ENCODE measurements at regions not wholly inside any gene's neighbourhood (a gene's known extent, or its start where the extent isn't known, plus 50 kb on each side); places are given as distances from the start of the nearest gene placed in this dataset.
"Not testable (repeated sequence)": the region's sequence is repeated elsewhere in the genome, so short reads cannot be mapped to it uniquely, and the experiment has no call there.

DNA sequence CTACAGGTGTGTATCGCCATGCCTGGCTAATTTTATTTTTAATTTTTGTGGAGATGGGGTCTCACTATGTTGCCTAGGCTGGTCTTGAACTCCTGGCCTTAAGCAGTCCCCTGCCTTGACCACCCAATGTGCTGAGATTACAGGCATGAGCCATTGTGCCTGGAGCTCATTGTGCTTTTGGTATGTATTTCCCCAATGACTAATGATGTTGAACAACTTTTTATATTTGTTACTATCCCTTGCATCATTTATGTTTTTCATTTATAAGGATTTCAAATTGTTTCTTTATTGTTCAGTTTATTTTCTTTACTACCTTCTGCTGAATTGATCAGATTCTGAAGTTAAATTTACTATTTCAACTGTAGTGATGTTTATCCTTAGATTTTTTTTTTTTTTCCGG lies 199.7 kb downstream of the CEP135 start:
- DNase-seq (ENCODE audit: low read depth in 1 of 2, low spot score in 1 of 2), result no peak

DNA sequence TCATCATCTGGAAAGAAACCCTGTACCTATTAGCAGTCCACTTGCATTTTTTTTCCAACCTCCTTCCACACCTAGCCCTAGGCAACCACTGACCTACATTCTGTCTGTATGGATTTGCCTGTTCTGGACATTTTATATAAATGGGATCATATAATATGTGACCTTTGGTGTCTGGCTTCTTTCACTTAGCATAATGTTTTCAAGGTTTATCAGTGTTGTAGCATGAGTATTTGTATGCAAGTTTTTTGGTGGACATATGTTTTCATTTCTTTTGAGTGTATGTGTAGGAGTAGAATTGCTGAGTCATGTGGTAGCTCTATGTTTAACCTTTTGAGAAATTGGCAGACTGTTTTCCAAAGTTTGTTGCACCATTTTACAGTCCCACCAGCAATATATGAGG lies 198.6 kb downstream of the CEP135 start:
- DNase-seq (ENCODE audit: low read depth in 1 of 2, low spot score in 1 of 2), result no peak

DNA sequence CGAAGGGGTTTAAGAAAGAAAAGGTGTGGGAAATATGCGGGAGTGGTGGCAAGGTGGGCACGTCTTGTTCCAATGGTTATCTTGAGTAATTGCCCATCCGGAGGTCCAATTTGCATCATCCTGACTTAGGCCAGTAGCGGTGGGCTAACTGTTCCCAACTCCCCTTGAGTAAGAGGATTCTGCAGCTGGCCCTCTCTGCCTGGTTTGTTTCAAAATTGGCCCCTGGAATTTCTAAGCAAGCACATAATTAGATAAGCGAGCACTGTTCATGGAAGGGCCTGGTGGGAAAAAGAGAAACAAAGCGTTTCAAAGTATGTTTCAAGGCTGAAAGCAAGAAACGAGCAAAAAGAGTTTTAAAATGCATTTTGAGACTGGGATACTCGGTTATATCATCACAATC lies 198.2 kb downstream of the CEP135 start:
- no peak for DNase-seq (ENCODE audit: low read depth in 1 of 2, low spot score in 1 of 2)

DNA sequence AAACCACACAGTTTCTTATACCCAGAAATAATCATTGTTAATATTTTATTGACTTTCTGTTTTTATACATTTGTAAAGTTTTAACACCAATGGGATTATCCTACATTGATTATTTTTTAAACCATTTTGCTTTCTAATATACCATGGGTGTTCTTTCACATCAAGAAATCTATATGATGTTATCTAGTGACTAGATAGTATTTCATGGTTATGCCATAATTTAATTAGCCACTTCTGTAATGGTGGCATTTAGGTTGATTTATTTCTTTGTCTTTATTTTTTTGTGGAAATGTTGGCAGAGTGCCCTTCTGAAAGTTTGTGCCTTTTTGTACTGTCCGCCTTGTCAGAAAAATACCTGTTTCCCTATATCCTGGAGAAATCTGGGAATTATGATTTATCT lies 193.3 kb downstream of the CEP135 start:
- no peak for DNase-seq (ENCODE audit: low read depth in 1 of 2, low spot score in 1 of 2)

DNA sequence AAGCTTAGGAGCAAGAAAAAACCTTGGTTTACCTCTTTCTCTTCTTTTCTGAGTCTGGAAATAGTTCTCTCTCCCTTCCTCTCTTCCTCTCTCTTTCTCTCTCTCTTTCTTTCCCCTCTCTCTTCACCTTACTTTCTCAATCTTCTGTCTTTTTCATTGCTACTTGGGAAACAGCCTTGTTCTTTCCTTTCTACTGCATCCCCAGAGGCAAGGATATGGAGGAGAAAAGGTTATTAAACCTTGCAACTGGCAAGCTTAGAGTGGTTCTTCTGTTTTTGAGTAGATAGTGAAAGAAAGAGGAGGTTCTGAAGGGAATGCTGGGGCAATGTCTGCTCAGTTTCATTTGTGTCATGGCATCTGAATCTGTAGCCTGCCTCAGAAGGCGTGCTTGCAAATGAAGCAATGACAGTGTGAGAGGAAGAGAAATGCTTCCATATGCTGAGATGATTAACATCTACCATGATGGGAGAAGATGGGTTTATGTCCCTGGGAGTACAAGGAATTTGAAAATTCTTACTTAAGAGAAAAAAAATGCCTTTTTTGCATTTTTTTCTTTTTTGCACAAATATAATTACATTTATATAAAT lies 190.6 kb downstream of the CEP135 start:
- no peak for DNase-seq (ENCODE audit: low read depth in 1 of 2, low spot score in 1 of 2)

DNA sequence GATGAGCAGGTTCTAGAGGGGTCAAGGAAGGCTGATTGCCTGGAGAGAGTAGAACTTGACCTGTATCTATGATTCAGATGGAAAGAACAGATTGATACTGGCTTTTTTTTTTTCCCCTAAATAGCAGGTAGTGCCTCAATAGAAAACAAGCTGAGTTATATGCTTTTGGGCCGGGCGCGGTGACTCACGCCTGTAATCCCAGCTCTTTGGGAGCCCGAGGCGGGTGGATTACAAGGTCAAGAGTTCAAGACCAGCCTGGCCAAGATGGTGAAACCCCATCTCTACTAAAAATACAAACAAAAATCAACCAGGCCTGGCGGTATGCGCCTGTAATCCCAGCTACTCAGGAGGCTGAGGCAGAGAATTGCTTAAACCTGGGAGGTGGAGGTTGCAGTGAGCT lies 186.1 kb downstream of the CEP135 start:
- DNase-seq (ENCODE audit: low read depth in 1 of 2, low spot score in 1 of 2), result not testable (repeated sequence)

DNA sequence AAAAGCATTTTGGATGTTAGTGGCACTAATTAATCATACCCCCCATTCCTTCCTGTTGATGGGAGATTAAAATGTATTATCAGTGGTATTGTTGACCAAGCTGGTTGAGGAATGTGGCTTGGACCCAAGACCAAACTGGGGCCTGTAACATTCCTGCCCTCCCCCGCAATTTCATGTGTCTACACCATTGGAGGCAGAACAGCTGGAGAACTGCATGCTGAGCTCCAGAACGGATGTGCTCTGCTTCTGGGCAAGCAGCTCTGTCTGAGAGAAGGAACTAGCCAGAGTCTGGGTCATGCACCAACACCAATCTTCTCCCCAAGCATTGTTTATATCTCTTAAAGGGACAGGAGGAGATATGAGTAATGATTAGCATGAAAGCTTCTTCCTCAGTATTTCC lies 185.5 kb downstream of the CEP135 start:
- DNase-seq (ENCODE audit: low read depth in 1 of 2, low spot score in 1 of 2), result no peak

DNA sequence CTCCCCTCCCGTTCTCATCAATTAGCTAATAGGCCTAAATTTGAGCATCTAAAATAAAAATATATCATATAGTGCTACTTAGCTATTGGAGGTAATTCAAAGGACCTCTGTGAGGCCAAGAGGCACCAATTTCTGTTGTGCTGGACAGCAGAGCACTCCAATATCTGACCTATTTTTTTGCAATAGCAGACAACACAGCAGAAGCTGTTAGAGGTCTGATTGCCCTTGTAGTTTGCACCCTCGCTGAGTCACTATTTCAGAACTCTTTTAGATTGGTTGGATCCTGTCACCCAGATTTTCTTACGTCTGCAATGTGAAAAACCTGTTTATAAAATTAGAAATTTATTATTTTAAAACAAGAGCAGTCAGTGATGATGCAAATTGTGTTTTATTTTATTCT lies 184.1 kb downstream of the CEP135 start:
- DNase-seq (ENCODE audit: low read depth in 1 of 2, low spot score in 1 of 2), result no peak

DNA sequence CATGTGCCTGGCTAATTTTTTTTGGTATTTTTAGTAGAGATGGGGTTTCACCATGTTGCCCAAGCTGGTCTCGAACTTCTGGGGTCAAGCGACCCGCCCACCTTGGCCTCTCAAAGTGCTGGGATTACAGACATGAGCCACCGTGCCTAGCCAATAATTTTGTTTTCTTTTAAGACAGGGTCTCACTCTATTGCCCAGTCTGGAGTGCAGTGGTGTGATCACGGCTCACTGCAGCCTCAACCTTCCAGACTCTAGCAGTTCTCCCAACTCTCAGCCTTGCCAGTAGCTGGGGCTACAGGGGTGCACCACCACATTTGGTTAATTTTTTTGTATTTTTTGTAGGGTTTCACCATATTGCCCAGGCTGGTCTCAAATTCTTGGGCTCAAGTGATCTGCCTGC lies 183.4 kb downstream of the CEP135 start:
- not testable (repeated sequence) for DNase-seq (ENCODE audit: low read depth in 1 of 2, low spot score in 1 of 2)

DNA sequence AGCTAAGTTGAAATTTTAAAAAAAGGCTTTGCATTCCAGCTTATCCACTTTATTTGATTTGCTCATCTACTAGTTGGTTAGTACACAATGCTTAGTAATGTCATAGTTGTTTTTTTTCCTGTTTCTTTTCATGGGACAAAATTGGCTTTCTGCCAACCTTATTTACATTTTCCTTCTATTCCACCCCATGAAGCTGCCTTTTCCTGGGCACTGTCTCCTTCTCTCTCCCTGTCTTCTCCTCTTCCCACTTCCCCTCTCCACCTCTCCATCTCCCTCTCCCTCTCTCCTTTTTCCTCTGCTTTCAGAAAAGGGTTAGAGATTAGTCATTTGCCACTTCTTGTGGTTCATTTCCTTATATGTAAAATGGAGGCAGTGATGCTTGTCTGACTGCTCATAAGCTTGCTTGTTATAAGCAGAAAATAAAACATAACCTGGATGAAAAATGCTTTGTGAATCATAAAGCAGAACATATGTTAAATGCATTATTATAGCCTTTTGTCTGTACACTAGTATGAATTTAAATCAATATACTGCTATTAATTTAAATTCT lies 181.9 kb downstream of the CEP135 start:
- DNase-seq (ENCODE audit: low read depth in 1 of 2, low spot score in 1 of 2), result no peak

DNA sequence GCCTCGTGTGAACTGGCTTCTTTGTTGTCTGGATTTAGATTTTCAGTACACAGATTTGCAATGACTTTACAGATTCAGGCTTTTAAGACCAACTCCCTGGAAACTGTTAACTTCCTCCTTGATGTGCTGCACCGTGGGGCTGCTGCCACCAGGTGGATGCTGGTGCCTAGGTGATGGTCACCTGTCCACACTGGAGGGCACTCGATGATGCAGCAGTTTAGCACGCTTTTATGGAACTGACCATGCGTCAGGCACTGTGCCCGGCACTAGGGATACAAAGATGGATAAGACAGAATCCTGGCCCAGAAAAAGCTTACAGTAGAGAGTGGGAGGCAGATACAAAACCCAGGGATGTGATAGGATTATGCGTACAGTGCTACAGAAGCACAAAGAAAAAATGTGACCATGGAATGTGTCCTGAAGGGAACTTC lies 180.7 kb downstream of the CEP135 start:
- no peak for DNase-seq (ENCODE audit: low read depth in 1 of 2, low spot score in 1 of 2)

DNA sequence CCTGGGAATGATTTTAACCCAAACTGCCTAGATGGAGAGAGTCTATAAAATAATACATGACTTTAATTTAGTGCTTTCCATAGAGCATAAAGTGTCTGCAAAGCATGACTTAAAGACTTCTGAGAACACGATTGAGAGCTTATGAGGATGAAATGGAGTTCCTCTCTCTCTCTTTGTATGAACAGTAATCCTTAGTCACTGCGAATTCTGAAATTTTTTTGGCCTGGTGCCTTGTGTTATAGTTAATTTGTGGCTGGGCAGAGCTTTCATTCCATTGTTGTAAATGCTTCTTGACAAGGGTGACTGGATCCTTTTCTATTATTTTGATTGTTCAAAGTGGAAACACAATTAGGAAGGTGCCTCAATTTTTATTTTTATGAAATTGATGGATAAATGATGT lies 179.5 kb downstream of the CEP135 start:
- no peak for DNase-seq (ENCODE audit: low read depth in 1 of 2, low spot score in 1 of 2)

DNA sequence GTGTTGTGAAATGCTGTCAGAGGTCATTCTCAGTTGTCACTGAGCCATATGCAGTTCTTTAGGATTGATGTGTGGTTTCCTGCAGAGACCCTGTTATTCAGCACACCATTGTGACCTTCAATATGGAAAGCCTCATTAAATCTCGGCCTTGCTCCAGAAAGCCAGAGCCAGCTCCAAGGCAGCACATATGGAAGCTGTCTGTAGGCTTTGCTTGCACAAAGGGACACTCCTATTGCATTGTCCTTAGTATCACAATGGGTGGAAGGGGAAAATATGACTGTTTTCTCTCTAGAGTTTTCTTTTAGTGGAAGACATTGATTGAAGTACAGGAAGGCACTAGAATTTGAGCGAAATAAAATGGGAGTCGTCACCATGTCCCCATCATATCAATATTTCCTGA lies 179.0 kb downstream of the CEP135 start:
- no peak for DNase-seq (ENCODE audit: low read depth in 1 of 2, low spot score in 1 of 2)

DNA sequence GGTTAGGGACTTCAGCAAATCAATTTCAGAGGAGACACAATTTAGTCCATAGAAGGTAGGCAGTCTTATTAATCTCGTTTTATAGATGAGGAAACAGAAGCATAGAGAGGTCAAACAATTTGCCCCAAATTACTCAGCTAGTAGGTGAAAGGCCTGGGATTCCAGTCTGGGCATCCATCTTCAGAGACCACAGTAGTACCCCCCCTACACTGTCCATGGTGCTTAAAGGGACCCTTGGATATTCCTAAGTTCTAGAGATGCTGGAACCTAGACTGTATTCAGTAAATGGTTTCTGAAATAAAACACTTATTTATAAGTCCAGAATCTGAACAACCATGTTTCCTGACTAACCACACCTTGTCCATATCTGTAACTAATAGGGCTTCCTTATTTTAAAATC lies 174.8 kb downstream of the CEP135 start:
- DNase-seq (ENCODE audit: low read depth in 1 of 2, low spot score in 1 of 2), result no peak

DNA sequence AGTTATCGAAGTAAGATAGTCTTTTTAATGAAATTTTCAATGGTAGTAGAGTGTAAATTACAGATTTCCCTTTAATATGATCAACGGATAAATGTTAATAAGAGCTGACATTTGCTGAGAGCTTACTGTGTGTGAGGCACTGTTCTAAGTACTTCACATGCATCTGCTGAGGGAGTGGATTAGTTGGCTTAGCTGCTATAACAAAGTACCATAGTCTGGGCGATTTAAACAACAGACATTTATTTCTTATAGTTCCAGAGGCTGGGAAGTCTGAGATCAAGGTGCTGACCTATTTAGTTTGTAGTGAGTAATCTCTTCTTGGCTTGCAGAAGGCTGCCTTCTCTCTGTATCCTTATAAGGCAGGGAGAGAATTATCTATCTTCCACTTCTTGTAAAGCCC lies 174.3 kb downstream of the CEP135 start:
- DNase-seq (ENCODE audit: low read depth in 1 of 2, low spot score in 1 of 2), result no peak

DNA sequence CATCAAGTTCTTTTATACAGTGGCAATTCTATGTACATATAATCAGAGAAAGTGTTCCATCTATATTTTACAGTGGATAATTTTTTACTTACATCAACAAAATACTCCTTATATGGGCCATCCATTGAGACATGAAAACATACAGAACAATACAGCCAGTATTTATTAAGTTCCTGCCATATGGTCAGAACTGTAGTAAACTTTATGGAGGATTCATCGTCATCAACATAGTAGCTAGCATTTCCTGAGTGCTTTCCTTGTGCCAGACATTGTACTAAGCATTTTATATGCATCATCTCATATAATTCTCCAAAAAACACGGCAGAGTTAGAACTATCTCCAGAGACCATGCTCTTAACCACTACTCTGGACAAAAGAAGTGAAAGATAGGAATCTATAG lies 170.1 kb downstream of the CEP135 start:
- no peak for DNase-seq (ENCODE audit: low read depth in 1 of 2, low spot score in 1 of 2)

DNA sequence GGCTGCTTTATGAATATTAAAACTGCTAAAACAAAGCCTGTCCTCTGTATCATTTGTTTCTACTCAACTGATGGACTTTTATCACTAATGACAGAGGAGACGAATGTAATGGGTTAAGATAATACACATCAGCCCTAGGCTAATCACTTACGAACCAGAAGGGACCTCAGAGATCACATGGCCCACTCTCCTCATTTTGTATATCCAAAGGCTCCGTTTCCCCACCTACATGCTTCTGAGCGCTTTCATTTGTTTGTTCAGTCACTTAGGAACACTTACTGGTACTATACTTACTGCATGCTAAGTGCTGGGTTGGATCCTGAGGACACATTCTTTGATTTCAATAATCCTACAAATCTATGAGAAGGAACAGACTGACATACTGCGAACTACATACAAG lies 169.3 kb downstream of the CEP135 start:
- DNase-seq (ENCODE audit: low read depth in 1 of 2, low spot score in 1 of 2), result no peak

DNA sequence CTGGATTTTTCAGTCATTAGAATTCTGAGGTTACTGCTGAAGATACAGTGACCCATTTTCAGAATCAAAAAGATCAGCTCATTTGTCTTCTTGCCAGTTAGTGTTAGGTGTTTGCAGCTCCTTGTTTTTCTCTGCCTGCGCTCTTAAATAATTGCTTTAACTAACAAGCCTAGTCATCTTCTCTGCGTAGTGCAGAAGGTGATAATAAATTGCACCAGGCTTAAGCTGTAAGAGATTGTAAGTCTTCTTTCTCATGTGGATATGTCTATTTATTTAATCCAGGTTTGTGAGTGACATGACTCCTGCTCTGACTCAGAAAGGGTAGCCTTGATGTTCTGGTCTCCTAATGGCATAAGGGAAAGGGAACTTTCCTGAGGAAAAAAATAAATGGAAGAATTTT lies 167.2 kb downstream of the CEP135 start:
- no peak for DNase-seq (ENCODE audit: low read depth in 1 of 2, low spot score in 1 of 2)

DNA sequence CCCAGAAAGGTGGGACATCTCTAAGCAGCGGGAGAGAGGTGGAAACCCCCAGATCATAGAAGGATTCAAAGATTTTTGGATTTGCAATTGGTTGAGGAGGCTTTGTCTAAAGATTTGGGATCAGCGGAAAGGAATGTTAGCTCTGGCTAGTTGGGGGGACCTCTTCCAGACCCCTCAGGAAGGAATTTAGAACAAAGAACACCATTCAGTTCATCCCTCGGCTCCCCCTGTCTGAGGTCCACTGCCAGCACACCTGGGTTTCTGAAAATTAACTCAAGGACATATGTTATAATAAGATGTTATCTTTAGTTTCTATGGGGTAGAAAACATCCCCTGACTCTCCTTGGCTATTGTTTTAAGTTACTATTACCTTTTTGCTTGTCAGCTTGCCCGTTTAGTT lies 163.6 kb downstream of the CEP135 start:
- DNase-seq (ENCODE audit: low read depth in 1 of 2, low spot score in 1 of 2), result no peak

DNA sequence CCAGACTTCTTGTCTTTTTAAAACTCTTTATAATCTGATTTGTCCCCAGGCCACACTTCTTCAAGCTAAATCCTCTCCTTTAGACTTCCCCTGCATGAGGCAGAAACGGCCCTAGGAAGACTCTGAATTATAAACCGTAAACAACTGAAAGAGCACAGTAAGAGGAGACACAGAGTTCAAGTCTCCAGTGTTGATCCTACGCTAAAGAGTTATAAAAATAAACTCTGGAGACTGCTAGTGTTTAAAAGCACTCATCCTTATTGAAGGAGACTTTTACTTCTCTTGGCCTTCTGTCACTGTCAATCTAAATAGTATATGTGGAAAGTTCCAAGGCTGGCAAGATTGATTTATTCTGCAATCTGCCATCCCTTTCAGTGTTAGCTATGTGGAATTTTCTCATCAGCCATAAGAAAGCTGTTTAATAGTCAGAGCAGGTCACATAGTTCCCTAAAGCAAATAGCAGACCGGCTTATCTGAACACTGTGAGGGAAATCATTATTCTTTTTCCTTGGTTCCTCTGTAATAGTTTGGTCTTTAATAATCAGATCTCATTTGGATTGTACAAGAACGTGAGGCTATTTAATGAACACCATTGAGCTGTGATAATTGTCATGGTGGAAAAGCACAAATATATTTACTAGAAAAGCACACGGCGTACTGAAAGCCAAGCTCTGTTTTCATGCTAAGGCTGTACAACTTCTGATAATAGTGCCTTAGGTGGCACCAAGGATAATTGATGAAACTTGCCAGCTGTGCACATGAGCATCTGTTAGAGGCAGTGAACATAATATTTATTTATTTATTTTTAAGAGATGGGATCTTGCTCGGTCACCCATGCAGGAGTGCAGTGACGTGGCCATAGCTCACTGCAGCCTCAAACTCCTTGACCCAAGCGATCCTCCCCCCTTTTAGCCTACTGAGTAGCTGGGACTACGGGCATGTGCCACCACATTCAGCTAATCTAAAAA lies 157.7 kb downstream of the CEP135 start:
- DNase-seq (ENCODE audit: low read depth in 1 of 2, low spot score in 1 of 2), result no peak

DNA sequence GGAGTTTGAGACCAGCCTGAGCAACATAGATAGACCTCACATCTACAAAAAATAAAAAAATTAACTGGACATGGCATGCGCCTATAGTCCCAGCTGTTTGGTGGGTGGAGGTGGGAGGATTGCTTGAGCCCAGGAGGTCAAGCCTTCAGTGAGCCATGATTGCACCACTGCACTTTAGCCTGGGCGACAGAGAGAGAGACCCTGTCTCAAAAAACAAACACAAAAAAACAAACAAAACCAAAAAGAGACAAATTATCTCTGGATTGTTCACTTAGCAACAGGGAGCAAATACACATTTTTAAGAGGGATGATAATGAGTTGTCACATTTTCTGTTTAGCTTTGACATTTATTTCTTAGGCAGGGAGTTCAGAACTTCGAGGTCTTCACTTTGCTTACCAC lies 155.4 kb downstream of the CEP135 start:
- no peak for DNase-seq (ENCODE audit: low read depth in 1 of 2, low spot score in 1 of 2)

DNA sequence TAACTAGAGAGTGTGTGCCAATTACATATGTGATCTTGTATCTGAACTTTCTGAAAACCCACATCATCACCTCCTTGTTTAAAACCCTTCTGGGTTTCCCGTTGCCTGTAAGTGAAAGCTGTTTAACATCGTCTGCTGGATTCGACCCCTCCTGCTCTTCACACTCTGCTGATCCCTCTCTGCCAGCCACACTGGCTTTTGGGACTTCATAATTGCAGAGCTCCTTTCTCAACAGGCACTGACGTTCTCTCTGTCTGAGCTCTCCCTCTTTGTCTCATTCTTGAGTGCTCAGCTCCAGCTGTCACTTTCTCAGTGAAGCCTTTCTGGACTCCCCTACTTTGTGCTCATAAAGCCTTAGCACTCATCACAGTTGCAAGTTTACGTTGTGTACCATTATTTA lies 153.9 kb downstream of the CEP135 start:
- no peak for DNase-seq (ENCODE audit: low read depth in 1 of 2, low spot score in 1 of 2)

Measured in activated T-helper 1 cell treated with anti-CD3 and anti-CD28 coated beads, Interleukin-2, amount 50 U/mL, for 16 hours (primary cell).